HepG2 (cell line): ENCODE measurements at regions not wholly inside any gene's neighbourhood (a gene's known extent, or its start where the extent isn't known, plus 50 kb on each side); places are given as distances from the start of the nearest gene placed in this dataset.

Experiments used
- CHD4 ChIP-seq: fragments of 200-600 bp; sonication (generic); IDR thresholded peaks from 2 replicates; pipeline ENCODE4 v1.7.0; 2017; ENCODE audit warnings: mild to moderate bottlenecking, low read length, borderline replicate concordance
- ELK4 ChIP-seq: sonication (generic); formaldehyde crosslinking; IDR thresholded peaks from 2 replicates; pipeline ENCODE4 v1.9.0; 2021; ENCODE audit warnings: missing genetic modification reagents, borderline replicate concordance
- EP300 ChIP-seq, 3 experiments: sonication (generic) in 1 of 3; formaldehyde crosslinking in 1 of 3; IDR thresholded peaks; 2 replicates each; pipeline versions ENCODE4 v1.5.1 to v1.6.1; 2011 to 2020; ENCODE audit warnings: low read depth in 2 of 3, low read length in 2 of 3, borderline replicate concordance in 1 of 3, improper control_type of control experiment in 1 of 3, mild to moderate bottlenecking in 1 of 3, missing genetic modification reagents in 1 of 3, moderate library complexity in 1 of 3
- GRHL1 ChIP-seq: sonication (generic); formaldehyde crosslinking; conservative IDR thresholded peaks from 2 replicates; pipeline ENCODE4 v1.8.0; 2022; ENCODE audit warnings: missing genetic modification reagents
- HOXA9 ChIP-seq: sonication (generic); formaldehyde crosslinking; IDR thresholded peaks from 2 replicates; pipeline ENCODE4 v1.8.1; 2022; ENCODE audit warnings: missing genetic modification reagents, mild to moderate bottlenecking, moderate library complexity, borderline replicate concordance
- MEF2D ChIP-seq: sonication (generic); formaldehyde crosslinking; IDR thresholded peaks from 2 replicates; pipeline ENCODE4 v1.5.1; 2020; ENCODE audit warnings: mild to moderate bottlenecking, missing genetic modification reagents
- REST ChIP-seq, 2 experiments: IDR thresholded peaks; 2 replicates each; pipeline ENCODE4 v1.6.1; 2011 to 2012; ENCODE audit warnings: low read length in 2 of 2, borderline replicate concordance in 1 of 2, low read depth in 1 of 2, mild to moderate bottlenecking in 1 of 2, moderate library complexity in 1 of 2
- ZBTB2 ChIP-seq: sonication (generic); formaldehyde crosslinking; IDR thresholded peaks from 2 replicates; pipeline ENCODE4 v1.8.0; 2022; ENCODE audit warnings: low read depth, missing genetic modification reagents

GRCh38 chr12:58633479-58633878 is 286.8 kb downstream of the LRIG3 start:
- TF ChIP-seq HOXA9 (CRISPR knock-in tag) (no peak), MEF2D (CRISPR knock-in tag) (no peak), ELK4 (CRISPR knock-in tag) (no peak), CHD4 (no peak), REST (IDR thresholded peaks at IDR 0.05; ENCODE audit: borderline replicate concordance in 1 of 2, low read depth in 1 of 2, low read length in 2 of 2) (no peak), GRHL1 (CRISPR knock-in tag) (no peak), ZBTB2 (no peak), EP300 (IDR thresholded peaks at IDR 0.05; ENCODE audit: low read depth in 2 of 2, low read length in 2 of 2) (no peak), EP300 (CRISPR knock-in tag; IDR thresholded peaks at IDR 0.05; ENCODE audit: borderline replicate concordance) (no peak)
